ENCODE measurements at regions not wholly inside any gene's neighbourhood (a gene's known extent, or its start where the extent isn't known, plus 50 kb on each side); places are given as distances from the start of the nearest gene placed in this dataset.

GRCh38 chr3:8255725-8256124 lies 245.9 kb upstream of the LMCD1 start (continued):
- TF ChIP-seq HNF4A (conservative IDR thresholded peaks at IDR 0.05) (no peak), HNF4G (IDR thresholded peaks at IDR 0.05) (no peak)
- TF ChIP-seq, protein P1, sequence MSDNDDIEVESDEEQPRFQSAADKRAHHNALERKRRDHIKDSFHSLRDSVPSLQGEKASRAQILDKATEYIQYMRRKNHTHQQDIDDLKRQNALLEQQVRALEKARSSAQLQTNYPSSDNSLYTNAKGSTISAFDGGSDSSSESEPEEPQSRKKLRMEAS (IDR thresholded peaks at IDR 0.05): no peak

DNA sequence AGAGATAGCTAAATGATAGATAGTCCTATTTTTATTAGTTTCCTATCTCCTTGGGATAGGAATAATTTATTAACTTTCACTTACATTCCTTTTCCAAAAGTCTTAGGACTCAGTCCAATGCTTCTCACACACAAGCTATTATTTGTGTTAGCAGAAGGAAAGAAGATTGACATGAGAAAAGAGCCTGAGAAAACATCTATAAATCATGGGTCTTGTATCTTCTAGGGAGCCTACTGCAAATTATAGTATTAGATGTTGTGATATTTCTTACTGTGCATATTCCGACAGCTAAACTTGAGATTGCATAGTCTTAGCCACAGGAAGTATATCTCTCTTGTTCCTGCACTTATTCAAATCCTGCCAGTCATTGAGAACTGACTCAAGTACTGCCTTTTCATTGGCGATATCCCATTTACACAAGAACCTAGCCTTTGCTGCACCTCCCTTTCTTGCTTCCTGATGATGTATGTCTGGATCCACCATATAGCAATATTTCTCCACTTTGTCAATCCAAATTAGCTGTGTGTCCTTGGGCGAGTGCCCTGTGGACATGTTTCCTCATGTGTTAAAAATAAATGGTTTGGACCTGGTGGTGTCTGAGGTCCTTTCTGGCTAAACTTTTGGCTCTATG lies 245.1 kb upstream of the LMCD1 start:
- no peak overlapping the region for H3K4me3 ChIP-seq (ENCODE audit: low read depth in 1 of 3, low read length in 3 of 3)
- TF ChIP-seq HNF4A (conservative IDR thresholded peaks at IDR 0.05): no peak
- TF ChIP-seq FOXA2 (IDR thresholded peaks at IDR 0.05): no peak
- no peak for TF ChIP-seq EGR1 (IDR thresholded peaks at IDR 0.05; ENCODE audit: low read depth in 2 of 2)
- no peak for TF ChIP-seq ATF3 (IDR thresholded peaks at IDR 0.05)
- TF ChIP-seq JUND (IDR thresholded peaks at IDR 0.05): no peak
- no peak for TF ChIP-seq RAD21 (IDR thresholded peaks at IDR 0.05)
- TF ChIP-seq REST (IDR thresholded peaks at IDR 0.05): no peak
- no peak for TF ChIP-seq RXRA (IDR thresholded peaks at IDR 0.05)
- TF ChIP-seq YY1 (IDR thresholded peaks at IDR 0.05): no peak
- TF ChIP-seq, protein P1 (IDR thresholded peaks at IDR 0.05): no peak
- no peak for TF ChIP-seq HNF4G (IDR thresholded peaks at IDR 0.05)
- TF ChIP-seq GABPA (IDR thresholded peaks at IDR 0.05 in 1 of 2, conservative IDR thresholded peaks at IDR 0.05 in 1 of 2): no peak
- TF ChIP-seq, protein P2, sequence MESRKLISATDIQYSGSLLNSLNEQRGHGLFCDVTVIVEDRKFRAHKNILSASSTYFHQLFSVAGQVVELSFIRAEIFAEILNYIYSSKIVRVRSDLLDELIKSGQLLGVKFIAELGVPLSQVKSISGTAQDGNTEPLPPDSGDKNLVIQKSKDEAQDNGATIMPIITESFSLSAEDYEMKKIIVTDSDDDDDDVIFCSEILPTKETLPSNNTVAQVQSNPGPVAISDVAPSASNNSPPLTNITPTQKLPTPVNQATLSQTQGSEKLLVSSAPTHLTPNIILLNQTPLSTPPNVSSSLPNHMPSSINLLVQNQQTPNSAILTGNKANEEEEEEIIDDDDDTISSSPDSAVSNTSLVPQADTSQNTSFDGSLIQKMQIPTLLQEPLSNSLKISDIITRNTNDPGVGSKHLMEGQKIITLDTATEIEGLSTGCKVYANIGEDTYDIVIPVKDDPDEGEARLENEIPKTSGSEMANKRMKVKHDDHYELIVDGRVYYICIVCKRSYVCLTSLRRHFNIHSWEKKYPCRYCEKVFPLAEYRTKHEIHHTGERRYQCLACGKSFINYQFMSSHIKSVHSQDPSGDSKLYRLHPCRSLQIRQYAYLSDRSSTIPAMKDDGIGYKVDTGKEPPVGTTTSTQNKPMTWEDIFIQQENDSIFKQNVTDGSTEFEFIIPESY (IDR thresholded peaks at IDR 0.05): no peak
- TF ChIP-seq TAF1 (conservative IDR thresholded peaks at IDR 0.05): no peak
- no peak for TF ChIP-seq FOXA1 (IDR thresholded peaks at IDR 0.05)
- no peak for TF ChIP-seq NR2F2 (IDR thresholded peaks at IDR 0.05)
- TF ChIP-seq CTCF (IDR thresholded peaks at IDR 0.05; ENCODE audit: low read depth, low read length, missing input control): no peak
- no peak for TF ChIP-seq SP1 (IDR thresholded peaks at IDR 0.05)
- 86% methylated on average over 3 of the region's 3 CpGs for WGBS
- H3K27ac ChIP-seq (ENCODE audit: low read depth in 1 of 2, low read length in 2 of 2): no peak overlapping the region
- H3K9ac ChIP-seq (ENCODE audit: low read depth in 1 of 2, low read length in 2 of 2): no peak overlapping the region
- no peaks in the 10 kb centered on the region for H3K4me1 ChIP-seq (ENCODE audit: control insufficient read depth in 4 of 4, insufficient read depth in 4 of 4, low read length in 3 of 4)
- peaks cover 0 to 5% (median 1%) of the 10 kb centered on the region in 4 donors for H3K9me3 ChIP-seq (ENCODE audit: control insufficient read depth in 4 of 4, low read length in 3 of 4)
- no peaks in the 10 kb centered on the region for H3K27me3 ChIP-seq (ENCODE audit: control insufficient read depth in 4 of 4, insufficient read depth in 4 of 4, low read length in 3 of 4)
- no peaks in the 10 kb centered on the region for H3K36me3 ChIP-seq (ENCODE audit: control insufficient read depth in 4 of 4, insufficient read depth in 3 of 4, low read depth in 1 of 4, low read length in 3 of 4)
- DNase-seq (ENCODE audit: low spot score): no peak
